Lower leg skin (tissue), 4 donors: ENCODE measurements at regions not wholly inside any gene's neighbourhood (a gene's known extent, or its start where the extent isn't known, plus 50 kb on each side); places are given as distances from the start of the nearest gene placed in this dataset.

Experiments used
- DNase-seq, 2 donors: peaks; one replicate each; pipeline ENCODE4 v3.0.0-alpha.2; 2019; ENCODE audit warnings: low spot score in 2 of 2
- H3K4me3 ChIP-seq: fragments of 200-600 bp; sonication (generic); 2 replicates; pipeline ENCODE4 v1.5.1; 2017; ENCODE audit warnings: mild to moderate bottlenecking, low read depth; ENCODE audit not compliant: poor library complexity, severe bottlenecking
- POLR2A ChIP-seq, 2 donors: fragments of 450-650 bp; IDR thresholded peaks; one replicate each; pipeline ENCODE4 v1.6.1; 2016 to 2017; ENCODE audit warnings: antibody characterized with exemption in 2 of 2, mild to moderate bottlenecking in 1 of 2, moderate library complexity in 1 of 2
- WGBS, 2 donors: methylation state at CpG; one replicate each; pipeline ENCODE4 v1.1.5; 2018; 5-methylcytosine and 5-hydroxymethylcytosine counted together
- intact Hi-C: fragments of 100-400 bp; cut with DNase I; formaldehyde crosslinking; loops from one replicate; pipeline ENCODE4 v1.15.0; 2023; ENCODE audit warnings: low total_unique reads
- TF ChIP-seq, protein P1 (sequence below), 3 donors: fragments of 450-650 bp; IDR thresholded peaks; one replicate each; pipeline ENCODE4 v1.5.1; 2016; ENCODE audit warnings: antibody characterized with exemption in 3 of 3, mild to moderate bottlenecking in 3 of 3, moderate library complexity in 2 of 3

DNA sequence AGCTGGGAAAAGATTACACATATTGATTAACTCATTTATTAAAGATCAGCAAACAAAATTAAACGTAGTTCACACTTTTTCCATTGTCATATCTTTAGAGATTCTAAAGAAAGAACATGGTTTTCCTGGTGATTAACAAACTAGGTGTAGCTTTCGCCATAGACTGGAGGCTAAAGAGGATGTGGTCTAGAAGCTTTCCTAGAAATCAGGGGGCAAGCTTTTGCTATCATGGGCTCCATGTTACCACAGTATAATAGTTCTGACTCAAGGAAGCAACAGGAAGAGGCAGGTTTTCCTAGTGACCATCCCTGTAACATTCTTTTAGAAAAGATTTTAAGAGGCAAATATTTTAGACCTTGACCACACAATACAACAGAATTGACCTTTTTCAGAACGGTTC lies 232.7 kb downstream of the METTL4 start:
- 81 to 85% methylated on average over 3 of the region's 3 CpGs for WGBS, 2 donors
- TF ChIP-seq POLR2A (IDR thresholded peaks at IDR 0.05): no peak
- TF ChIP-seq, protein P1, sequence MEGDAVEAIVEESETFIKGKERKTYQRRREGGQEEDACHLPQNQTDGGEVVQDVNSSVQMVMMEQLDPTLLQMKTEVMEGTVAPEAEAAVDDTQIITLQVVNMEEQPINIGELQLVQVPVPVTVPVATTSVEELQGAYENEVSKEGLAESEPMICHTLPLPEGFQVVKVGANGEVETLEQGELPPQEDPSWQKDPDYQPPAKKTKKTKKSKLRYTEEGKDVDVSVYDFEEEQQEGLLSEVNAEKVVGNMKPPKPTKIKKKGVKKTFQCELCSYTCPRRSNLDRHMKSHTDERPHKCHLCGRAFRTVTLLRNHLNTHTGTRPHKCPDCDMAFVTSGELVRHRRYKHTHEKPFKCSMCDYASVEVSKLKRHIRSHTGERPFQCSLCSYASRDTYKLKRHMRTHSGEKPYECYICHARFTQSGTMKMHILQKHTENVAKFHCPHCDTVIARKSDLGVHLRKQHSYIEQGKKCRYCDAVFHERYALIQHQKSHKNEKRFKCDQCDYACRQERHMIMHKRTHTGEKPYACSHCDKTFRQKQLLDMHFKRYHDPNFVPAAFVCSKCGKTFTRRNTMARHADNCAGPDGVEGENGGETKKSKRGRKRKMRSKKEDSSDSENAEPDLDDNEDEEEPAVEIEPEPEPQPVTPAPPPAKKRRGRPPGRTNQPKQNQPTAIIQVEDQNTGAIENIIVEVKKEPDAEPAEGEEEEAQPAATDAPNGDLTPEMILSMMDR (IDR thresholded peaks at IDR 0.05): no peak
- no peak overlapping the region for H3K4me3 ChIP-seq
- no peak for DNase-seq
- intact Hi-C loops: no loop called here

DNA sequence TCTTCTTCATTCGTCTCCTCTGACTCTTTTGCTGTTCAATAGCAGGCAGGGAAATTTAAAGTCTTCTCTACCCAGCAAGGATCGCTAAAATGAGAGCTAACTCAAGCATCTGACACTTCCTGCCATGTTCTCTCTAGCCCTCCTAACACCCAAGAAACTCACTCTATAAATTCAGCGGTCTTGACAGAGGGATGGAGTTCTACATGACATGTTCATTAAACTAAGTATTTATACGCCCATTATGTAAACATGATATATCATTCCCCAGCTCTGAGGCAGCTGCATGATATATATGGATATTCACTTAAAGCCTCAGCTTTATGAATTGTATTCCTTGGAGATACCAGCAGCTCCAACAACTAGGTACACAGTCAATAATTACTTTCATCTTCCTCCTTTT lies 231.0 kb downstream of the METTL4 start:
- no peak overlapping the region for H3K4me3 ChIP-seq
- intact Hi-C loops: no loop called here
- no peak for DNase-seq
- no peak for TF ChIP-seq POLR2A (IDR thresholded peaks at IDR 0.05)
- TF ChIP-seq, protein P1 (IDR thresholded peaks at IDR 0.05): no peak
- whole genome bisulfite sequencing, 2 donors: 69 to 75% methylated on average over 4 of the region's 4 CpGs

DNA sequence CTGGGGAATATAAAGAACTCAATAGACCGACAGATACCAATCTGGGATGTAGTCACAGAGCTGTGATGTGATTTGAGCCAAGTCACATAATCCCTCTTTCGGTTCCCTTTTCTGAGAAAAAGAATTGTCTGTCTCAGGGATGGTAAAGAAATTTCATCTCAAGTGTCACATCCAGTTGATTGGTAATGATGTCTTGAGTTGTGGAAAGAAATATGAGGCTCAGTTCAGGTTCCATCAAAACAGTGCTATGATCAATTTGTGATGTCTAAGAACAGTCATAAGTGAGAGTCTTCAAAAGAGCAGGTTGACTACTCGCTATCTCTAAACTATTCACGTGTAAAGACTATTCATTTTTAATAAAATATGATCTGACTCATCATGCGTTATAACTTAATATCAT lies 223.3 kb downstream of the METTL4 start:
- intact Hi-C loops: no loop called here
- DNase-seq: no peak
- no peak for TF ChIP-seq POLR2A (IDR thresholded peaks at IDR 0.05)
- TF ChIP-seq, protein P1 (IDR thresholded peaks at IDR 0.05): no peak
- H3K4me3 ChIP-seq: no peak overlapping the region
- WGBS, 2 donors: 81 to 83% methylated on average over 5 of the region's 5 CpGs

DNA sequence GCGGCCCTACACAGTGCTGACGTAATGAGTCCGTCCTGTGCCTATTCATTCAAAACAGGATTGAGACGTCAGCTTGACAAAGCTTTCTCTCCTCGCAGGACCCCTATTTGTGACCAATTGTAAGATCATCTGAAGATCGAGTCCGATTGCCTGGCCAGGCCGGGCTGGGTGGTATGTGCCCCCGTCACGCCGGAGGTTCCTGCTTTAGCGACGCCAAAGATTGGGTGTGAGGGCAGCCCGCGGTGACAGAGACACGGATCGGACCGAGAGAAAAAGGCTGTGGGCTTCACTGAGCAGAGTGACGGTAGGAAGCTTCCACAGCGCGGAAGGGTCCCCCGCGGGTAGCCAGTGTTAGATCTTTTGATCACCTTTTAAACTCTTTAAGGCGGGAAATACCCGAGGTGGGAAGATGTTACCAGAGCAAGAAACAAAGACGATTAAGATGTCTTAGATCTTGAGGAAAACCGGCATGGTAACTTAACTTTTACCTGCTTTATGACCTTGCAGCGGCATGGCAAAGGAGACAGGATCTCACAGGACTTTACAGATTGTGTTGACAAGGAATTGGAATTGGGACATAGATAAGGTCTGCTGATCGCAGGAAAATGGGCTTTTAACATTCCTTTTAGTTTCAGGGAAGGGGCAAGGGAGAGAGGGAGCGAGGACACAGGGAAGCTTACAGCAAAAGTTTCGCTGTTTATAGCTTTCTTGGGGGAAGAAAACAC lies 220.0 kb downstream of the METTL4 start:
- DNase-seq: no peak
- TF ChIP-seq, protein P1 (IDR thresholded peaks at IDR 0.05): no peak
- intact Hi-C loops: no loop called here
- no peak overlapping the region for H3K4me3 ChIP-seq
- 85 to 89% methylated on average over 31 of the region's 31 CpGs for WGBS, 2 donors

DNA sequence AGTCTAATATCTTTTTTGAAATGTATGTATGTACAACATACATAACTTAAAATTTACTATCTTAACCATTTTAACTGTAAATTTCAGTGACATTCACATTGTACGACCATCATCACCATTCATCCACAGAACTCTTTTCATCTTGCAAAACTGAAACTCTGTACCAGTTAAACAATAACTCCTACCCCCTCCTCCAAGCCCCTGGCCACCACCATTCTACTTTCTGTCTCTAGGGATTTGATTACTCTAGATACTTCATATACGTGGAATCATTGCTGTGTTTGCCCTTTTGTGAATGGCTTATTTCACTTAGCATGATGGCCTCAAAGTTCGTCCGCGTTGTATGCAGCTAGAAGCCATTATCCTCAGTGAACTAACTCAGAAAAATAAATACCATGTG lies 217.0 kb downstream of the METTL4 start:
- H3K4me3 ChIP-seq: no peak overlapping the region
- WGBS, 2 donors: 81 to 82% methylated on average over 5 of the region's 5 CpGs
- no peak for TF ChIP-seq POLR2A (IDR thresholded peaks at IDR 0.05)
- TF ChIP-seq, protein P1 (IDR thresholded peaks at IDR 0.05): no peak
- intact Hi-C loops: no loop called here
- DNase-seq: no peak

DNA sequence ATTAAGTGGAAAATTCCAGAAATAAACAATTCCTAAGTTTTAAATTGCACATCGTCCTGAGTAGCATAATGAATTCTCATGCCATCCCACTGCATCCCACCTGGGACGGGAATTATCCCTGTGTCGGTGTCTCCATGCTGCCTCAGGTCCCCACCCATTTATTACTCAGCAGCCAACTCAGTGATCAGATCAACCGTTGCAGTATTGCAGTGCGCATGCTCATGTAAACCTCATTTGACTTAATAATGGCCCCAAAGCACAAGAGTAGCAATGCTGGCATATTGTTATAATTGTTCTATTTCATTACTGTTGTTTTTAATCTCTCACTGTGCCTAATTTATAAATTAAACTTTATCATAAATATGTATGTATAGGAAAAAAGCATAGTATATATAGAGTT lies 214.4 kb downstream of the METTL4 start:
- DNase-seq: no peak
- intact Hi-C loops: no loop called here
- no peak overlapping the region for H3K4me3 ChIP-seq
- TF ChIP-seq, protein P1 (IDR thresholded peaks at IDR 0.05): no peak
- no peak for TF ChIP-seq POLR2A (IDR thresholded peaks at IDR 0.05)
- 89 to 91% methylated on average over 5 of the region's 5 CpGs for WGBS, 2 donors
